ENCODE measurements at regions not wholly inside any gene's neighbourhood (a gene's known extent, or its start where the extent isn't known, plus 50 kb on each side); places are given as distances from the start of the nearest gene placed in this dataset.

DNA sequence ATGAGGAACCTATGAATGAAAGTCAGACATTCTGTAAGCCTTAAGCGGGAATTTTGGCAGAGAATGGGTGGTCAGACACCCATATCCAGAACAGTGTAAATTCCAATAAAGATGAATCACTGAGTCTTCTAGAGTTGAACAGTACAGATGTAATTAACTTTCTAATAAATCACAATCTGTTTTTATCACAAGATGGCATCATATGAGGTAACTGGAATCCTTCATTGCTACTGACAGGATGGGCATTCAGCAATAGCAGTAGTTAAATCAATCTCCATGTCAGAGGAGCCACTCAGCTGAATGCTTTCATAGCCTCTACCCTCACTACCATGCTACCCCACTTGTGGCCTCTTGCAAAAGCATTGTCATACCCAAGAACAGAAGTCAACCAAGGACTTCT, 690.3 kb downstream of the AMY1C start:
- FAIRE-seq (no peak), DNase-seq (ENCODE audit: low spot score) (no peak)

DNA sequence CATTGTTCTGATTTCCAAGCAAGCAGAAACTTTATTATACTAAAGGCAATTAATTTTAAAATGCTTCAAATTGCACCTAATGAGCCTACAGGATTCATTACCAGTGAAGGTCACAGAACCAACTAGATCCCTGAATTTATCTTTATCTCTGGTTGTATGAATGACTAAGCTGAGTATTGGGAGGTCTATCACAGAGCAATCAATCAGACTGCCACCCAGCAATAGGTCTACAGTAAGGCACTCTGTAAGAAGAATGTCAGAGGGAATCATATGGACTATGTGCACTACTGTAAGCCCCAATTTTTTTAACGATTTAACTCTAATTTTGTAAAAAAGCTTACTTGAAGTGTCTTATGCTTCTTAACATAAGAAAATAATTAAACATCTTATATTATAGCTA, 707.0 kb downstream of the AMY1C start:
- FAIRE-seq: no peak
- DNase-seq (ENCODE audit: low spot score): no peak

- no peak for DNase-seq (ENCODE audit: low spot score)
- no peak for FAIRE-seq
These were observed 710.2 kb downstream of the AMY1C start for GRCh38 chr1:104459886-104460285.

DNA sequence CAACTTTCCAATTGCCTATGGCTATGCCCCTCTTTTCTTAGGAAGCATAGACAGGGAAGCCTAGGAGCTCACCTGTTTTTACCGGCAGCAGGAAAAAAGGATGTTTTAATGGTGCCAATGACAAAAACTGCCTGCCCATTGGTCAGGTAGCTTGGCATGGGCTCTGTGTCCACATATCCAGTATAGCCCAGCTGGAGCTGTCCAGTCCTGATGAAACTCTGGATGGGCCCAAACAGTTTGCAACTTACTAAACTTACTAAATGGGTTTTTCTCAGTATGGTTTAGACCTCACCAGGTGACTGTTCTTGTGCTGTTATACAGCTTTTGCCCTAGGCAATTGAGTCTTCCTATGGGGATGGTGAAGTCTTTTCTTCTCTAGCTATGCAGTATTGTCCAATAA, 711.2 kb downstream of the AMY1C start:
- DNase-seq (ENCODE audit: low spot score) (no peak), FAIRE-seq (no peak)

DNA sequence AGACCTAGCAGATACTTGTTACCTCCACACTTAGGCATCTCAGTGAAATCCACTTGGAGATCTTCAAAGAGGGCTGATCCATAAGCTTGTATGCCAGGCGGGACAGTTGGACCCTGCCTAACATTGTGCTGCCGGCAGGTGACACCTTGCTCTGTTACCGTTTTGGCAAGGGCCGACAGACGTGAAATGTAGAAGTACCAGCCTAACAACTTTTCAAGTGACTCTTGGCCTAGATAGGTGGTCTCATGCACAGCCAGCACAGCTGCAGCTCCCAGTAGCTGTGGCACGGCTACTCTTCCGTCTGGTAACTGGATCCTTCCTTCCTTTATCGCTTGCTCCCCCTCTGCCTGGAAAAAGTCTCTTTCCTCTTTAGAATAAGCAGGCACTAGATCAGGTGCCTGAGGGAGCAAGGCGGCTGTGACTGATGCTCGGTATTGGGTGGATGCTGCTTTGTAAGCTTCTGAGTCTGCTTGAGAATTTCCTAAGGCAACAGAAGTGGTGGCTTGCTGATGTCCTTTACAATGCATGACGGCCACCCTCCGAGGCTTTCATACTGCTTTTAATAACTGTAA, 713.5 kb downstream of the AMY1C start:
- no peak for FAIRE-seq

DNA sequence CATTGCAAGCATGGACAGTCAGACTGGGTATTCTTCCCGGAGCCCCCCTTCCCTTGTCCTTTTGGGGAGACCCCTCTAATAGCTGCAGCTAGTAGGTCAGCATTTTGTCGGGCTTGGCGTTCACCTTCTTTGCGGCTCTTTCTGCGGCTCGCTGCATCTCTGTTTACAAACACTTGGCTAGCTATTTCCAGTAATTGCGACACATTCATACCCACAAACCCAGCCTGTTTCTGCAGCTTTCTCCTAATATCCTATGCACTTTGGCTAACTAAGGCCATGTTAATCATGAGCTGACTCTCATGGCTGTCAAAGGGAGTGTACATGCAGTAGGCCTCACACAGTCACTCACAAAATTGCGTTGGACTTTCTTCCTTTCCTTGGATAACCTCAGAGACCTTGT, 716.4 kb downstream of the AMY1C start:
- no peak for DNase-seq (ENCODE audit: low spot score)
- no peak for FAIRE-seq

More for the DNA sequence above, 713.5 kb downstream of the AMY1C start:
- no peak for DNase-seq (ENCODE audit: low spot score)

GRCh38 chr1:104467590-104467989, 717.9 kb downstream of the AMY1C start:
- no peak for FAIRE-seq
- DNase-seq (ENCODE audit: low spot score): no peak

- DNase-seq (ENCODE audit: low spot score) (no peak), FAIRE-seq (no peak)
These were observed 718.6 kb downstream of the AMY1C start for GRCh38 chr1:104468282-104468681.

DNA sequence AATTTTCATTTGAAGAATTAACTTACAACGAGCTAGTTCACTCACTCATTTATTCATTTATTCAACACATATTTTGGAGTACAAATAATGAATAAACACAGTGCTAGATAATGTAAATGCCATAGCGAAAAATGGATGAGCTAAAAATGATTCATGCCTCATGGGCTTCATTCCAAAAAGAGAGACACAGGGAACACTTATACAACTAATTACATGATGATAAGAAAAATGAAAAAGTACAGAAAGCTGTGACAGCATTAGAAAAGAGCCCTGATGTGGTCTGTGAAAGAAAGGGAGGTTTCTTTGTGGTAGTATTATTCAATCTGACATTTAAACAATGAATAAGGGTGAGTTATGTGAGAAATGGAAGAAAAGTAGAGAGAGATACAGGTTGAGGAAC, 726.4 kb downstream of the AMY1C start:
- no peak for FAIRE-seq

DNA sequence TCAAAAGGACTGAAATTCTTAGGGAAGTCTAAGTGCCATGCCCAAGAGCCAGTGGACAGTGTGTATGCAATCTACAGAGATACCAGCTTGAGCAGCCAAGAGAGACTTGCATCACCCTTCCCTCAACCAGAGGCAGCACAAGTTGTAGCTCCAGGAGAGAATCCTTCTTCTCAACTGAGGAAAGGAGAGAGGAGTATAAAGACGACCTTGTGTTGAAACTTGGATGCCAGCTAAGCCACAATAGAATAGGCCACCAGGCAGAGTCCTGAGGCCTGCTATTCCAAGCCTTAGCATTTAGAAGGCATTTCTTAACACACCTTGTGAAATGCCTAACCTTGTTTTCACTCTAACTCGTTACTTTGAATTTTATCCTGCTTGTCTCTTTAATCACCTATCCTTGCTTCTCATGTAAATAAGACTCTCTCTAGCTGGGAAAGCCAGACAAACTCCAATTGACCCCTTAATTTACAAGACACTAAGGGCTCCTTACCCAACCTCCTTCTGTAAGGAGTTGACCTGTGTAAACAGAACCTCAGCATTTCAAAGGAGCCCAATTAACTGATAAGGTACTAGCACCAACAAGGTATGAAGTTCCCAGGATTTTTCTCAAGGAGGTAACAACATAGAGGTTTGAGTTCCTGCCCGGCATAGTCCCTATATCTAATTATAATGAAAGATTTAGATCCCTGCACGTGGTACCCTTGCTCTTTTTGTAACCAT, 738.8 kb downstream of the AMY1C start:
- FAIRE-seq: no peak

More for the DNA sequence above, 726.4 kb downstream of the AMY1C start:
- DNase-seq (ENCODE audit: low spot score): no peak

DNA sequence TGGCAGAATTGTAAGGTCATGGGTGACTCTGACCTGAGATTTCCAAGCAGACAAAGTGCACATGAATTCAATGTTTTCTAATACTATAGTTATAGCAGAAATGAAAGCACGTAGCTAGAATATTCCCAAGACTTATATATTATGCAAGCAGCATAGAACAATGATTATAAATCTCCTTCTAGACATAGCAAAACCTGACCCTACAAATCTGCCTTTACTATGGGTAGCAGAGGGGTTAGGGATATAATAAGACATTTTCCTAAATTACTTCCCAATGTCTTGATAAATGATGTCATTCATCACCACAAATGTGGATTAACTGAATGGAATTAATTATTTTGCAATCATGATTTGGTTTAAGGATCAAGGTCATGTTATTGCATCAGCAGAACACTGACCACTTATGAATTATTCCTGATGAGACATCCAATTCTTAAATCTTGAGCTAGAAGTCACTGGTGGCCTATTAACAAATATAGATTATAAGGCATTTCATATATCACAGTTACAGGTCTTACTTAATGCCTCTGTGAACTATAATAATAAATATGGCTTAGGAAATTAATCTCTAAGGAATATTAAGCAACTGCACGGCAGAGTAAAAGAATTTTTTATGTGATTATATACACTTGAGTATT, 776.6 kb downstream of the AMY1C start:
- FAIRE-seq: no peak
- DNase-seq (ENCODE audit: low spot score): no peak

More for the DNA sequence above, 738.8 kb downstream of the AMY1C start:
- no peak for DNase-seq (ENCODE audit: low spot score)

GRCh38 chr1:104531990-104532389, 782.3 kb downstream of the AMY1C start:
- no peak for DNase-seq (ENCODE audit: low spot score)
- FAIRE-seq: no peak

DNA sequence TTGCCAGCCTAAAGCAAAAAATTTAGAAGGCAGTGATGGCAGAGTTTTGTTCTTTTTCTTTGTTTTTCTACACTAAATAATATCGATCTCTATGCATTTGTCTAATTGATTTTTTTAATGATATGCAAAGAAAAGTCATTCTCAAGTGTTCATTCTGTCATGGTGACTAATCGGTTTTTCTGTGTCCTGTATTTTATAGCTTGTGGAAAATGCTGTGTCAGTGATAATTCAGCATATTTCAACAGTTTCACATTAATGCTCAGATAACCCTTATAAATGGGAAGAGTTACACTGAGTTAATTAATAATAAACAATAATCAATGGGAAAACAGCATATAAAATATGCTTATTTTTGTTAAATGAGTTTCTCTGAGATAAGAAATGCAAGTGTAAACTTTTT, 824.9 kb downstream of the AMY1C start:
- DNase-seq (ENCODE audit: low spot score) (no peak), FAIRE-seq (no peak)

DNA sequence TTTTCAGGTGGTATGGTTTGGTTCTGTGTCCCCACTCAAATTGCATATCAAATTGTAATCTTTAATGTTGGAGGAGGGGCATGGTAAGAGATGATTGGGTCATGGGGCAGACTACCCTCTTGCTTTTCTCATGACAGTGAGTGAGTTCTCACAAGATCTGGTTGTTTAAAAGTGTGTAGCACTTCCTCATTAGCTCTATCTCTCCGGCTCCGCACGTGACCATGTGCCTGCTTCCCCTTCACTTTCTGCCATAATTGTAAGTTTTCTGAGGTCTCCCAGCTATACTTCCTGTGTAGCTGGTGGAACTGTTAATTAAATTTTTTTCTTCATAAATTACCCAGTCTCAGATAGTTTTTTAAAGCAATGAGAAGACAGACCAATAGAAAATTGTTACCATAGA, 843.2 kb downstream of the AMY1C start:
- FAIRE-seq (no peak), DNase-seq (ENCODE audit: low spot score) (no peak)

GRCh38 chr1:104593413-104594187, 843.9 kb downstream of the AMY1C start:
- FAIRE-seq (no peak), DNase-seq (ENCODE audit: low spot score) (no peak)

GRCh38 chr1:104617474-104617873, 867.8 kb downstream of the AMY1C start:
- no peak for FAIRE-seq

GRCh38 chr1:104621221-104621620, 871.5 kb downstream of the AMY1C start:
- DNase-seq (ENCODE audit: low spot score) (no peak), FAIRE-seq (no peak)

More at GRCh38 chr1:104617474-104617873, 867.8 kb downstream of the AMY1C start:
- no peak for DNase-seq (ENCODE audit: low spot score)

DNA sequence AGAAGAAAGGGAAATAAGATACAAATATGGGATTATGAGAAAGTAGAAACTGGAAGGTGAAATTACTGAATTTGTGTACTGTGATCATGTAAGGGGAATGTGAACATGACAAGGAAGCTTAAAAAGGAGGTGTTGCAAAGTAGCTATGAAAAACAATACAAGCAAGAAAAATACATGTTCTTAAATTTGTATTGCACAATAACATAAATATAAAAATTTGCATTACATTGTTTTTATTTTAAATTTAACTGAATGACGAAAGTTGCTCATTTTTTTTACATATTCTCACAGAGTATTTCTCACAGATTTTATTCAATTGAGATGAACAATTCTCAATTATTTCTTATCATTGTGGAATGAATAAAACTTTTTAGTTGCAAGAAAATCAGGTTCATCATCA, 874.8 kb downstream of the AMY1C start:
- no peak for FAIRE-seq
- DNase-seq (ENCODE audit: low spot score): no peak

GRCh38 chr1:104629589-104629988, 879.9 kb downstream of the AMY1C start:
- no peak for FAIRE-seq
- DNase-seq (ENCODE audit: low spot score): no peak

DNA sequence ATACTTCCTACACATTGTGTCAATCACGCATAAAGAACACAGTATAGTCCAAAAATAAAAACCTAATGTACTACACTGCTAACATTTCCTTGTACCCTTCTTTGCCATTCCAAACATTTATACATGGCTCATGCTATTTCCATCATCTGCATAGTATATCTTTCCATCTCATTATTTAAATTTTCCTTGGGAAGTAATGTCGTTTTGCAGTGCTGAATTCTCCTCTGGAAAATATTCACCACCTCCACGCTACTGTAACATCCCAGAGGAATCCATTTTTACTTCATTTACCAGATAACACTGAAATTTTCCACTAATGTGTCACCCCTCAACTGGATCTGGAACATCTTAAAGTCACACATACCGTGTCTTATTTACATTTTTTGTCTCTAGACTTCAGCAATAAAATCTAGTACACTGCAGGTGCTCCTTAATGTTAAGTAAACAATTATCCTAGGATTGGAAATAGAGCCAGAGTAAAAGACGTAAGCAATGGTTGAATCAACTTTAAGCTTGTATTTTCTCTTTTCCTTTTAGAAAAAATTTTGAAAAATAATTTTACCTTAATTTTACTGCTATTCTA, 881.0 kb downstream of the AMY1C start:
- FAIRE-seq (no peak), DNase-seq (ENCODE audit: low spot score) (no peak)

- no peak for FAIRE-seq
- peak; percentile 5 for DNase-seq (ENCODE audit: low spot score)
These were observed 886.9 kb downstream of the AMY1C start for GRCh38 chr1:104636581-104636980.

- DNase-seq (ENCODE audit: low spot score): no peak
- no peak for FAIRE-seq
These were observed 896.5 kb downstream of the AMY1C start for GRCh38 chr1:104646233-104646632.

Data from urothelium cell line (cell line).